HG03442 (cell line): ENCODE measurements at regions not wholly inside any gene's neighbourhood (a gene's known extent, or its start where the extent isn't known, plus 50 kb on each side); places are given as distances from the start of the nearest gene placed in this dataset.

ENCODE experiments used
- ATAC-seq: cut with Tn5 transposase; IDR thresholded peaks from one replicate; pipeline ENCODE4 v1.9.1; 2021; ENCODE audit warnings: mild to moderate bottlenecking, moderate library complexity; ENCODE audit not compliant: unreplicated experiment

DNA sequence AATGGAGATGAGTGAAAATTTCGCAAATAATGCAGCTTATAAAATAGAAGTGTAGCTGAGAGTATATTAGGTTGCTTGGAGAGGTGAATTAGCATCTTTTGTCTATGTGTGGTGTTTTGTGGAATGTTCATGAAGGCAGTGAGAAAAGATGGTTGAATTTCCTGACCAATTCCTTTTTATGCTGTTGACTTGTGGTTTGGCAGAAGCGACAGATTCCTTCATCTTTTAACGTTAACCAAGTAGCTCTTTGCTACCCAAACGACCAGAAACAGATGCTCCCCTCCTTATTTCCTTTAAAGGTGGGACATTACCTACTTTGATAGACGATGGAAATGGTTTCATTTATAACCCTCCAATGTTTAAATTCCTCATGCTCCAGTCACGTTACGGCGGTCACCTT is 390.5 kb downstream of the QKI start:
- no peak for ATAC-seq

DNA sequence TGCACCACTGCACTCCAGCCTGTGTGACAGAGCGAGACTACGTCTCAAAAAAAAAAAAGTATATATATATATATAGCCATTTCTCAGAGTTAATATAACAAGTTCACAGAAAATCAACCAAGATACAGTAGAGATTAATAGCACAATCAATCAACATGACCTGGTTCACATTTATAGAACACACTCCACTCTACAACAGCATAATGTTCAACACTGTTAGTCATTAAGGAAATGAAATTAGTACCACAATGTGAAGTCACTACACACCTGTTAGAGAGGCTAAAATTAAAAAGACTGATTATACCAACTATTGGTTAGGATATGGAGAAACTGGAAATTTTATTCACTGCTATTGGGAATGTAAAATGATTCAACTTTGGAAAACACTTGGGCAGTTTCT is 387.7 kb downstream of the QKI start:
- no peak for ATAC-seq

DNA sequence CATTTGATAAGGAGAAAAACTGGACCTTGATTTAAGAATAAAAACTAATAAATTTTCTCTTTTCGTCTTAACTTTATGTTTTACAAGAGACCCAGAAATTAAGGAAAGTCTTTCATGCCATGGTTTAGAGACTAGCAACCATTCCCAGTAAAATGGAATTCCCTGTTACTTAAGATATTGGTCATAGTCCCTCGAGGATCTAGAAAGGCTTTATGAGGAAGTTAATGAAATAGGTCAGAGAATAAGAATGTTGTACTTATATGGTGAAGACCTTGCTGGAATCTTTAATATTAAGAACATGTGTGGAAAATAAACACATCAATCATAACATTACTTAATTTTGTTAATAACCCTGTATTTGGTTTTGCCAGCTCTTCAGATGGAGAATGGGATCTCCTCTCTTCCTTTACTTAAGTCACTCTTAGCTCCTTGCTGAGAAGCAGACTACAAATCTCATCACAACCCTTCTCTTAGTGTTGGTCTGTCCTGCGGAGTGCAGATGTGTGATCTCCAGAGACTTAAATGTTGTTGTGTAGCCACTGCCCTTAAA is 382.9 kb downstream of the QKI start:
- ATAC-seq = no peak

DNA sequence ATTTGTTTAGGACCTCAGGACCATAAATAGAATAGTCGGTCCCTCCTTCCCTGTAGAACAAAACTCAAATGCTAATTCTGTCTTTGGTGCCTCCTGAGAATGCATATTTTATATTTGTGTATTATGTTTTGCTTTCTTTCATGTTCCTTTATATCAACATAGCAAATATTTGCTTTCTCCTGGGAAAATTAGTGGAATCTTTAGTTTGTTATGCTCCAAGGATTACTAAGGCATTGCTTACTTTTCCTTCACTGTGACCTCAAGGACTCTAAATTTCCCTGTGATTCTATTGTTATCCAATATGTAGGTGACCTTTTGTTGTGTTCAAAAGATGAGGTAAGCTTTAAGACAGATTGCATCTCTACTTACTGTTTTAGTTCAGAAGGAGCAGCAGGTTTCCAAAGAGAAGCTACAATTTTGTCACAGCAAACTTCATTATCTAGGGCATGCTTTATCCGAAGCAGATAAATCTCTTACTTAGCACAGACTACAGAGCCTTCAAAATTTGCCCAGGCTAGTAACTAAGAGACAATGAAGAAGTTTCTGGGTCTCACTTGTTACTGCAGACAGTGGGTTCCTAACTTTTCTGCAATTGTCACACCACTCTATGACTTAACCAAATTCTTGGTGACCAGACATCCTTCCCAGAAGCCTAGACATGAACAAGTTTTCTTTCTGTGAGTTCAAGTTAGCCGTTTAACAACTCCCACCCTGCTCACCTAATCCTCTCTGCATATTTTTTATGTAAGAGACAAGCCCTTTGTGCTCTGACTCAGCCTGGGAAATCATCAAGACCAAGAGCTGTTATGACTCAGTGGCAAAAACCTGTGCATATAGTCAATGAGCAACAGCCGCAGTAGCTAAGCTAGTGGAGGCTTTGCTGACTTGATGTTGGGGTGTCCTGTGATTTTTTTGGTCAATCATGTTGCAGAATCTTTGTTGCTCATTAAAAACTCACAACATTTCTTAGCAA is 378.8 kb downstream of the QKI start:
- peak; percentile 99 for ATAC-seq

DNA sequence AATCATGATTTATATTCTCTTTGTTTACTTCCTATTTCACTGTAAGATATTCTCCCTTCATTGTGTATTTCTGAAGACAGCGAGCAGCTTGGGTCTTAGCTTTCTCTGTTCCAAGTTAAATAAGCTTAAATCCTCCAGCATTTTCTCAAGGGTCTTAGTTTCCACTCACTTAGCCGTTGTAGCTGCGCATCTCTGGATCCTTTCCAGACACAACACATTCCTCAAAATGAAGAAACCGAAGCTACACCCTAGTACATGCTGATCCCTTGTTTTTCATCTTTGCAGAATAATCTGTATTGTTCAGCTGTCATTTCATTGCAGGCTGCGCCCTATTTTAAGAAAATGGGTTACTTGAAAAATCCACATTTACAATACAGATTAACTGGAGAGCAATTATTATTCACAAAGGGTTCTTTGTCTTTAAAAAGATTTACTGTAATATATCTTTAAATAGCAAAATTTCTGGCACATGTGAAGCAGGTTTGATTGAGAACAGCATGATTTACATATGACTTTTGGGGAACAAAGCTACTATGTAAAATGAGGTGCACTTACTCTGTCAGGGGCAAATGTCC is 375.8 kb downstream of the QKI start:
- no peak for ATAC-seq

DNA sequence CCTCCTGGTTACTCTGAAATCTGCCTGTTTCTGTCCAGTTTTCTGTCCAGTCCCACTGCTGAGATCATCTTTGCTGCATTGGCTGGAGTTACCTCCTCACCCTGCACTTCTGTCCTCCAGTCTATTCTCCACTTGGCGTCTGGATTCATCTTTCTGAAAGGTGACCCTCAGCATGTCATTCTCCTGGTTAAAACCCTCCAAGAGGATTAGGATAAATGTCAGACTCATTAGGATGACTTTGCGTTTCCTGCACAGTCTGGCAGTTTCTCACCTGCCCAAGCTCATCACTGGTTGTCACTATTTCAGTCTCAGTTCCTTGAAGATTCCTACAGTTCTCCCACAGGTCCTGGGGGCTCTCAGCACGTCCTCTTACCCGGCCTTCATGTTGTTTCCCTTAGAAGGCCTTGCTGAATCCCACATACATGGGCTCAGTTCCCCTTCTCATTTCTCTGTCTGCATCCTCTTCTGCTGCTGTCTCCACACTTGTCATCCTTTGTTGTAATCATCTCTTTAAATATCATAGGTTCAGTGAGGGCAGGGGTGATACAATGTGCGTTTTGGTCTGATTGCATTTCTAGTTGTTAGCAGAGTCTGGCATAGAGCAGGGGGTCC is 374.8 kb downstream of the QKI start:
- ATAC-seq = no peak

DNA sequence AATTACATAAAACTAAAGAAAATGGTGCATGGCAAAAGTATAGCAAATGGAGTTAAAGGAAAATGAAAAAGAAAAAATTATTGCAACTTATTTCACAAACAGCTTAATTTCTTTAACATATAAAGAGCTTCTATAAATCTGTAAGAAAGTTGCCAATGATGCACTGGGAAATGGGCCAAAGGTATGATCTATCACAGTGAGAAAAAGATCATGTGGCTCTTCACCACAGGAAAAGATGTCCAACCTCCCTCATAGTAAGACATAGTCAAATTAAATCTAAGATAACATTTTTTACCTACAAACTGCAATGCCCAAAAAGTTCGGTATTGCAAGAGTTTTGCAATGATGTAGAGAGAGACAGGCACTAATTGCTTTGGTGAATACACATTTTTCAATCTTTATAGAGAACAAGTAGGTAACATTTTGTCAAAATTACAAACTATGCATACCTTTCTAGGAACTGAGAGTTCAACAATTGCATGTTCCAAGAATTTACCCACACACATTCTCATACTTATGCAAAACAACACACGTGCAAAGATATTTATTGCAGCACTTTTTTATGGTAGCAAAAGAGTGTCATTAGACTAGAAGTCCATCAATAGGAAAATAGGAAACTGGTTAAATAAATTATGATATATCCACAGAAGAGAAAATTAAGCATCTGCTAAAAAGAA is 372.6 kb downstream of the QKI start:
- peak; percentile 32 for ATAC-seq

DNA sequence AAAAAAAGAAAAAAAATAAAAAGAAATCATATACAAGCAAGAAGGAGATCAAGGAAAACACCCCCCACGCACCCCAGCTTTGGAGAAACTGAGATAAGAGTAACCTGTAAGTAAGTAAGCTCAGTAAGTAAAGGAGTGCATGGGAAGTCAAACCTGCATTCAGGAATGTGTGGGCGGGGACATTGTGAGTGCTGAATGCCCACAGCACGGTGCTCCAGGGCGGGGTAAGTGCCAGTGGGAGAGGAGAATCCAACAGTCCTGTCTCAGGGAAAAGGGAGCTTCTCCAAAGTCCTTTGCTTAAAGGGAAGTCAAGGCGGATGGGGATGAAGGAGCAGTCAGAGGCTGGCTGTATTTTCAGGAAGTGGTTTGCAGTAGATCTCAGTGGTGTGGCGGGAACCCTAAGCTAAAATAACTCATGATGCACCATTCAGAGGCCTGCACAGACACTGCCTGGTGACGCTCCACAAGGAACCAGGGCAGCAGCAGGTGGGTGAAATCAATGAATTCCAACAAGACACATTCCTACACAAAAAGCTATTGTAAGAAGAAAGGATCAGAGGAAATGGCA is 368.0 kb downstream of the QKI start:
- ATAC-seq = peak; percentile 94

DNA sequence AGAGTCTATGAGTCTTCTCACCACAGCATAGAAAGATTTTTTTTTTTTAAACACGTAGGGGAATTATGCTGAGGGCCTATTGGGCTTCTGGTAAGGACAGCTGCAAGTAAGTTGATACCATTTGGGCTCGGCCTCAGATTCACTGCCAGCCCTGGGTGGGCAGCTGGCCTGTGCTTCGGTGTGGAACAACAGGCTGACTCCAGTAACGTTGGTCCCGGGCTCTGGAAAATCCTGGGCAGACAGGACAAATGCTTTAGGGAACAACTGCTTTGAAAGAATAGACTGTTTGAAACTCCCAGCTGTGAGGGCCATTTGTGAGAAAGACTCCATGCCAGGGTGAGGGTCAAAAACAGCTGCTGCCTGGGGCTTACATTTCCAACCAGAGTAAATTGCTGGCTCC is 366.5 kb downstream of the QKI start:
- no peak for ATAC-seq

DNA sequence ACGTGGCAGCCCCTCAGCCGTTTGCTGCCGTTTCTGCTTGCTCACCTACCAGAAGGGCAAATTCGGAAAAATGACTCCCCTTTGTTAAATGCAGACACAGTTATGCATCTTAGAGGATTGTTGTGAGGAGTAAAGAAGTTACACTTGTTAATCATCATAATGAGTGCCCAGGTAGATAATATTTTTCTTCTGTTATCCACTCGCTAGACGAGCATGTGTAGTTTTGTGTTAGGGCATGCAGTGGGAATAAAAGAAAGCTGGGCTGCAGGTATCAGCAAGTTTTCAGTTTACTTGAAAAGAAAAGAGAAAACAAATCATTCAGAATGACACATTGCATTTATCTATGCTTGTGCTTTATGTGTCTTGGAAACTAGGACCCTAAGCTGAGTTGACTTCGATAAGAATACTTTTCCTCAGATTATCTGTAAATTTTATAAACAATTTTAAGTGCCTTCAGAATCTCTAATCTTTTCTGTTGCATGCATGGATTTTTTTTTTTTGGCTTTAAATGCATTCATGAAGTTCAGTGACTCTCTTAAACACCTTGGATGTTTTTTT is 365.3 kb downstream of the QKI start:
- no peak for ATAC-seq

DNA sequence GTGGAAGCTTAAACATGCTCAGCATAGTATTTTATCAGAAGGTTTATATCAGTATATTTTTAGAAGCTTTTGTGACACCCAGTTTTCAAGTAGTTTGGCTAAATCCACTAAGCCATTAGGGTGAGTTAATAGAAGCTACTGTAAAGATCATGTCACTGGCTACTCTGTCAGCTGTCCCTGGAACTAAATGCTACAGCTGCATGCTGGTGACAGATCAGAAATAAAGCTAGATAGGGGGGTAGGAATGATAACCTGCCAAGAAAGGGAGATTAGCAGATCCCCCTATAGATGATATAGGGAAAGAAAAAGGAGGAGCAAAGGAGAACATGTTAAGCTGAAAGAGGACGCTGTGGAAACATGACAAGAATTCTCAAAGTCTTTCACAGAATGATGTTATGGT is 363.2 kb downstream of the QKI start:
- no peak for ATAC-seq

DNA sequence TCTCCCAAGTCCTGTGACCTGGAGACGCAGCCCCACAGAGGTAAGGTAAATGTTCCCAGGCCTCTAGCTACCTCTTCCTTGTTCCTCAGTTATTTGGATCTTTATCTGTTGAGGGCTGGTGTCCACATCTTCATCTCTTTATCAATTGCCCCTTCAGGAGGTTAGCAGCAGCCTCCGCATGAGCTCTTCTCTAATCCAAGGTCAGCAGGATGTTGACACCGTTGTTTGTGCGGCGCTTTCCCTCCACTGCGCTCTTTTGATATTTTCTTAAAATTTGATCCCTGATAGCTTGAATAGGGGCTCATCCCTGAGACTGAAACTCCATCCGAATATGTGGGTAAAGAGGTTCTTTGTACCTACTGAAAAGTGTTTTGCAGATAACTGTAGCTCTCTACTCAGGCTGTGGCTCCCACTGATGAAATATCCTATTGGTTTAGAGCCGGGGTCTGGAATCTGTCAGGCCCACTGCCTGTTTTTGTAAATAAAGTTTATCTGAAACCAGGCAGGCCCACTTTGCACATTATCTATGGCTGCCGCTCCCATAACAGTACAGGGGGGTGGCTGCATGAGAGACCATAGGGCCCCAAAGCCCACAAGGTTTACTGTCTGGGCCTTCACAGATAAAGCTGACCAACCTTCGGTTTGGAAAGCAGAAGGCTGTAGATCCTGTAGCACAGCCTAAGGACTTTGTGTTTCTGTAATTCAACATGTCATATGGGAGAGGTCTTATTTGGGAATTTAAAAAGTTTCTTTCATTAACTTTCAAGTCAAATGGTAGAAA is 362.6 kb downstream of the QKI start:
- ATAC-seq = no peak

DNA sequence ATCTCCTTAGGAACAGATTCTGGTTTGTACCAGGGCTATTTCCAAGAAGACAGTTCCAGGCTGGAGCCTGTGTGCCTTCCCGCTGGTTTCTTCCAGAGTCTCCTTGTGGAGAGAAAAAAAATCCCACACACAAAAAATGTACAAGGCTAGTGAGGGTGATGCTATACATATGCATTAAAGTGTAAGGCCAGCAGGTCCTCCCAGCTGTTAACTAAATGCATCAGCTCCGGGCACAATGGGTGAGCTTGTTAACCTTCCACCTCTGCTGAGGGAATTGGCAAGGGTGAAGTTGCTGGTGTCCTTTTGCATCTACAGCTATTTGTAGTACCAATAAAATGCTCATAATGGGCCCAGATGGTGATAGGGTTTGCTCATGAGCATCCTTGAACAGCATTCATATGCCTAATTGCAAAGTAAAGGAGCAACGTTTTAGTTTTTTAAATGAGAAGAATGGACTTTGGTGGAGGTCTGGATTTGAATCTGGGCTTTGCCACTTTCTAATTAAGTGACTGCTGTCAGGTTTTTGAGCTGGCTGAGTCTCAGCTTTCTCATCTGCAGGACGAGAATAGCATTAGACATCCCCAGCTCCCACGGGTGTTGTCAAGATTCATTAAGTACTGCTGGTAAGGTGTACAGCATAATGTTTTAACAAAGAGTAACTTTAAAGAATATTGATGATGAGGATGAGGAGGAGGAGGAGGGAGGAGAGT is 361.8 kb downstream of the QKI start:
- ATAC-seq = no peak

DNA sequence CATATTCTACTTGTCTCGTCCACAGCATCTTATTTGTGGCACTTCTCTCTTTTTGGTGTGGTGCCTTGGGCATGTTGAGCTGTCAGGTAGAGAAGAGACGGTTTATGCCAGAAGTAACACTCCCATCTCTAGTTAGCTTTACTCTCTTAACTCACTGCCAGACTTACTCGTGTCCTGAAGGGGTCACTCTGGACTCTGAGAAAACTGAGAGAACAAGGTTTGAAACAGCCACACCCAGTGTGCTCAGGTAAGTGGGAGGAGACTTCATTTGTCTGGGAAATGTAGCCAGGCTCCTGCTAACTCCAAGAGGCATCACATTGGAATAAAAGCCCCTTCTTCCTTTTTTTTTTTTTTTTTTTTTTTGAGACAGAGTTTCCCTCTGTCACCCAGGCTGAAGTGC is 360.8 kb downstream of the QKI start:
- ATAC-seq = no peak

DNA sequence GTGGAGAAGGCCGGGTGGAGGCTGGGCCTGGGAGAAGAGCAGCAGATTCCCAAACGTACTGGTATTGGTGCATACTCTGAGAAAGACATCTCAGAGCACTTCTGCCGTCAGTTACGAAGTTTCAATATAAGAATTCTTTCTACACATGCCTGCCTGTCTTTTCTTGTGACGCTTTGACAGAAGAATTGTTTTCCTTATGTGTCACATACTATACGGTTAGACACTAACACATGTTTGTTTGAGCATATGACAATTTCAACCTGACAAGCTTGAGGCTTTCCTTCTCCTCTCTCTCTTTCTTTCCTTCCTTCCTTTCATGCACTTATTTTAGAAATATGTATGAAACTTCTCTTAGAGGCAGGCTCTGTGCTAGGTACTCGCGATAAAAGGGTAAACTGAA is 360.0 kb downstream of the QKI start:
- no peak for ATAC-seq

DNA sequence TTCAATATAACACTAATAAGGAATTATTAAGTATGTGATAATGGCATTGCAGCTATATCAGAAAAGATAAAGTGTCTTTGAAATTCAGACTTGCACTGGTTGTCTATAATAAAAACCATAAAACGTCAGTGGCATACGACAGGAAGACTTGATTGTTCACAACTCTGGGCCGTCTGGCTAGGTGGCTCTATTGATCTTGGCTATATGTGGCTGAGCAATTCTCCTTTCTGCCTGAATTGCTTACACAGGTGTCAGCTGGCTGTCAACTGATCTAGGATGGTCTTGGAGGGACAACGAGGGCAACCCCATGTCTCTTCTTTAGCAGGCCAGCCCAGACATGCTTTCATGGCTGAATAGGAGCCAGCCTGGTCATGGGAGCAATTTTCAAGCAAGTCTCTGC is 359.1 kb downstream of the QKI start:
- ATAC-seq = no peak

DNA sequence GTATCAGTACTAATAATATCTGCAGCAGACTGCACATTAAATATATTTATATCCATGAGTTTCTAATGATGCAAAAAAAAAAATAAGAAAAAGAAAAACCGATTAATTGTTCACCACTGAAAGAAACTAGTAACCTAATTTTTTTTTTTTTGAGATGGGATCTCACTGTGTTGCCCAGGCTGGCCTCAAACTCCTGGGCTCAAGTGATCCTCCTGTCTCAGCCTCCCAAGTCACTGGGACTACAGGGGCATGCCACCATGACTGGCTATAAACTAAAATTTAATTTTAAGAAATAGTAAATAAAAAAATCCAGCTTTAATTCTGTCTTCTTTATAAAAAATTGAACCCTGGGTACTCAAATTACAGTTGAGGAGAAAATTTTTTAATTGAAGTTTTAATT is 358.2 kb downstream of the QKI start:
- ATAC-seq = no peak

DNA sequence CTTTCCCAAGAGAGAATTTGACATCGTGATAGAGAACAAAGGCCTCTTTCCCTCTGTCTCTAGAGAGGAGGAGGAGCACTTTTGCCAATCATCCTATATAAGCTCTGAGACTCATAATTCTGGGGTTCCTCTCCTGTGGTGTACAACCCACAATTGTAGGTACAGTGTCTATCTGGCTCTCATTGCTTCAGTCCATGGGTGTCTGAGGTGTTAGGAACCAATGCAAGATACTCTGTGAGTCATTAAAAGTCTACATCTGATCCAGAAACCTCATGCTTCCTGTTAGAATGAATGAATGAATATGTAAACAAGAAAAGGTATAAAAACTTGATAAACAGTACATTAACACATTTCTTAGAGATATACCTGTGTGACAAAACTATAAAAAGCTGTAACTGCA is 356.7 kb downstream of the QKI start:
- no peak for ATAC-seq

DNA sequence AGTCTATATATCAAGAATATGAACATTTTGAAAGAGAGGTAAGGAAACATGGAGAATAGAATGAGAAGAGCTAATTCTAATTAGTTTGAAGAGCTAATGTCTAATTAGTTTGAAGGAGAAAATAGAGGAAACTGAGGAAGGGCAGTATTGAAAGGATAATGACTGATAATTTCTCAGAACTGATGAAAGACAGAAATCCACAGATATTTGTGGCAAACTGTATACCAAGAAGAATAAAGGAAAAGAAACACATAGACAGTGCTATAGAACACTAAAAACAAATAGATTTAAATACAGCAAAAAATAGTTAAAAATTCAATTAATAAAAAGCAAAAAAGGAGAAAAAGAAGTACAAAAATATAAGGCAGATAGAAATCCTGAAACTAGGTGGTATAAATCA is 354.4 kb downstream of the QKI start:
- ATAC-seq = no peak
